ENCODE measurements at regions not wholly inside any gene's neighbourhood (a gene's known extent, or its start where the extent isn't known, plus 50 kb on each side); places are given as distances from the start of the nearest gene placed in this dataset.

GRCh38 chr3:110164632-110165369, 827.5 kb upstream of the DPPA4 start:
- no peak for DNase-seq (ENCODE audit: low read depth)
- no peak for TF ChIP-seq CTCF (IDR thresholded peaks at IDR 0.05; ENCODE audit: insufficient read depth, low read depth, low read length, missing control alignments)
- no peak overlapping the region for H3K4me3 ChIP-seq (ENCODE audit: low read length)

- H3K4me3 ChIP-seq (ENCODE audit: low read length): peak overlapping the region; percentile 34
- no peak for TF ChIP-seq CTCF (IDR thresholded peaks at IDR 0.05; ENCODE audit: insufficient read depth, low read depth, low read length, missing control alignments)
Measured at GRCh38 chr3:110165370-110165743, 828.0 kb upstream of the DPPA4 start.

GRCh38 chr3:110165753-110166152, 828.4 kb upstream of the DPPA4 start:
- peak; percentile 37 for DNase-seq (ENCODE audit: low read depth)
- TF ChIP-seq CTCF (IDR thresholded peaks at IDR 0.05; ENCODE audit: insufficient read depth, low read depth, low read length, missing control alignments): no peak
- peak overlapping the region; percentile 34 for H3K4me3 ChIP-seq (ENCODE audit: low read length)

More at GRCh38 chr3:110165370-110165743, 828.0 kb upstream of the DPPA4 start:
- no peak for DNase-seq (ENCODE audit: low read depth)

- H3K4me3 ChIP-seq (ENCODE audit: low read length): no peak overlapping the region
- no peak for TF ChIP-seq CTCF (IDR thresholded peaks at IDR 0.05; ENCODE audit: insufficient read depth, low read depth, low read length, missing control alignments)
- no peak for DNase-seq (ENCODE audit: low read depth)
Measured at GRCh38 chr3:110166791-110167190, 829.4 kb upstream of the DPPA4 start.

GRCh38 chr3:110174908-110175307, 837.6 kb upstream of the DPPA4 start:
- peak; percentile 19 for DNase-seq (ENCODE audit: low read depth)
- TF ChIP-seq CTCF (IDR thresholded peaks at IDR 0.05; ENCODE audit: insufficient read depth, low read depth, low read length, missing control alignments): no peak
- H3K4me3 ChIP-seq (ENCODE audit: low read length): no peak overlapping the region

GRCh38 chr3:110178965-110179364, 841.6 kb upstream of the DPPA4 start:
- DNase-seq (ENCODE audit: low read depth): peak; percentile 8
- H3K4me3 ChIP-seq (ENCODE audit: low read length): no peak overlapping the region
- TF ChIP-seq CTCF (IDR thresholded peaks at IDR 0.05; ENCODE audit: insufficient read depth, low read depth, low read length, missing control alignments): no peak

GRCh38 chr3:110180733-110181132, 843.4 kb upstream of the DPPA4 start:
- TF ChIP-seq CTCF (IDR thresholded peaks at IDR 0.05; ENCODE audit: insufficient read depth, low read depth, low read length, missing control alignments): no peak
- H3K4me3 ChIP-seq (ENCODE audit: low read length): no peak overlapping the region
- DNase-seq (ENCODE audit: low read depth): no peak

Measured in epithelial cell of esophagus (primary cell).